Occipital lobe (tissue), 1 donor: ENCODE measurements at regions not wholly inside any gene's neighbourhood (a gene's known extent, or its start where the extent isn't known, plus 50 kb on each side); places are given as distances from the start of the nearest gene placed in this dataset.

ENCODE experiments used
- DNase-seq: peaks from one replicate; lab custom pipeline; 2025; lab: John Stamatoyannopoulos, UW

GRCh38 chr2:145036421-145037011 is 516.6 kb upstream of the ZEB2 start:
- DNase-seq, result no peak

GRCh38 chr2:145034511-145034910 is 514.6 kb upstream of the ZEB2 start:
- DNase-seq, result no peak

GRCh38 chr2:145033438-145033837 is 513.5 kb upstream of the ZEB2 start:
- no peak for DNase-seq

GRCh38 chr2:145032791-145033190 is 512.9 kb upstream of the ZEB2 start:
- no peak for DNase-seq

- no peak for DNase-seq
Measured at GRCh38 chr2:145029873-145030272, 510.0 kb upstream of the ZEB2 start.

GRCh38 chr2:145029081-145029480 is 509.2 kb upstream of the ZEB2 start:
- DNase-seq, result no peak

GRCh38 chr2:145028101-145028920 is 508.4 kb upstream of the ZEB2 start:
- DNase-seq, result no peak

GRCh38 chr2:145026456-145027455 is 506.8 kb upstream of the ZEB2 start:
- no peak for DNase-seq

- no peak for DNase-seq
Measured at GRCh38 chr2:145025382-145025781, 505.5 kb upstream of the ZEB2 start.

GRCh38 chr2:145023334-145023934 is 503.5 kb upstream of the ZEB2 start:
- DNase-seq, result no peak

GRCh38 chr2:145022666-145023333 is 502.9 kb upstream of the ZEB2 start:
- no peak for DNase-seq

- no peak for DNase-seq
Measured at GRCh38 chr2:145021962-145022665, 502.2 kb upstream of the ZEB2 start.

GRCh38 chr2:145020694-145021093 is 500.8 kb upstream of the ZEB2 start:
- DNase-seq, result no peak

GRCh38 chr2:145020139-145020538 is 500.2 kb upstream of the ZEB2 start:
- DNase-seq, result no peak

- DNase-seq, result no peak
Measured at GRCh38 chr2:145018502-145018901, 498.6 kb upstream of the ZEB2 start.

GRCh38 chr2:145017149-145017548 is 497.2 kb upstream of the ZEB2 start:
- DNase-seq, result no peak

GRCh38 chr2:145016711-145017110 is 496.8 kb upstream of the ZEB2 start:
- no peak for DNase-seq

- DNase-seq, result no peak
Measured at GRCh38 chr2:145015561-145015960, 495.6 kb upstream of the ZEB2 start.

GRCh38 chr2:145012806-145013205 is 492.9 kb upstream of the ZEB2 start:
- DNase-seq, result no peak

GRCh38 chr2:145012214-145012670 is 492.3 kb upstream of the ZEB2 start:
- DNase-seq, result no peak
